ENCODE measurements at regions not wholly inside any gene's neighbourhood (a gene's known extent, or its start where the extent isn't known, plus 50 kb on each side); places are given as distances from the start of the nearest gene placed in this dataset.

- TF ChIP-seq POLR2A (IDR thresholded peaks at IDR 0.05; ENCODE audit: low read depth, low read length) (no peak), RAD21 (IDR thresholded peaks at IDR 0.05; ENCODE audit: low read length) (no peak), CTCF (conservative IDR thresholded peaks at IDR 0.05; ENCODE audit: low read depth, low read length) (no peak), MXI1 (IDR thresholded peaks at IDR 0.05; ENCODE audit: borderline replicate concordance, low read depth, low read length) (no peak)
Observed at GRCh38 chr16:50900391-50900942, 158.6 kb downstream of the CYLD start.

Data from IMR-90 (cell line).